Neural cell (in vitro differentiated cells): ENCODE measurements at regions not wholly inside any gene's neighbourhood (a gene's known extent, or its start where the extent isn't known, plus 50 kb on each side); places are given as distances from the start of the nearest gene placed in this dataset.

Source experiments
- H2AFZ ChIP-seq: fragments of 200-600, 300-800 bp; sonication (generic), shearing (Covaris generic); 2 replicates; pipeline ENCODE4 v1.6.0; 2014; ENCODE audit warnings: low read depth, mild to moderate bottlenecking, antibody characterized with exemption, low read length, moderate library complexity
- H3F3A ChIP-seq: fragments of 200-600 bp; shearing (Covaris generic); 2 replicates; pipeline ENCODE4 v1.6.1; 2016; ENCODE audit warnings: mild to moderate bottlenecking, moderate library complexity, mixed read lengths, antibody characterized with exemption, low read length; ENCODE audit not compliant: insufficient read depth, poor library complexity, severe bottlenecking
- H3K27ac ChIP-seq: fragments of 200-600, 300-800 bp; sonication (generic), shearing (Covaris generic); 2 replicates; pipeline ENCODE4 v1.5.1; 2014; ENCODE audit warnings: mild to moderate bottlenecking, low read length, moderate library complexity
- H3K27me3 ChIP-seq: fragments of 300-800, 200-600 bp; sonication (generic), shearing (Covaris generic); 2 replicates; pipeline ENCODE4 v1.6.0; 2014; ENCODE audit warnings: mild to moderate bottlenecking, low read depth, low read length, moderate library complexity; ENCODE audit not compliant: insufficient read depth
- H3K36me3 ChIP-seq: fragments of 300-800, 200-600 bp; sonication (generic), shearing (Covaris generic); 2 replicates; pipeline ENCODE4 v1.5.1; 2014; ENCODE audit warnings: mild to moderate bottlenecking, antibody characterized with exemption, low read length, moderate library complexity; ENCODE audit not compliant: insufficient read depth
- H3K4me2 ChIP-seq: fragments of 300-800, 200-600 bp; sonication (generic), shearing (Covaris generic); 2 replicates; pipeline ENCODE4 v1.6.0; 2014; ENCODE audit warnings: mild to moderate bottlenecking, low read length
- H3K4me3 ChIP-seq: fragments of 300-800, 200-600 bp; sonication (generic), shearing (Covaris generic); 2 replicates; pipeline ENCODE4 v1.5.1; 2014; ENCODE audit warnings: mild to moderate bottlenecking, low read length, moderate library complexity
- H3K79me2 ChIP-seq: fragments of 200-600 bp; shearing (Covaris generic); replicated peaks from 2 replicates; pipeline ENCODE4 v1.6.0; 2014; ENCODE audit warnings: mild to moderate bottlenecking, low read length, moderate library complexity; ENCODE audit not compliant: insufficient read depth
- H3K9ac ChIP-seq: fragments of 300-800, 200-600 bp; sonication (generic), shearing (Covaris generic); 2 replicates; pipeline ENCODE4 v1.6.1; 2016; ENCODE audit warnings: mild to moderate bottlenecking, low read length, mixed read lengths
- H3K9me2 ChIP-seq: fragments of 200-600 bp; shearing (Covaris generic); 2 replicates; pipeline ENCODE4 v1.6.1; 2016; ENCODE audit warnings: mild to moderate bottlenecking, low read length, mixed read lengths; ENCODE audit not compliant: insufficient read depth
- H3K9me3 ChIP-seq: fragments of 200-600, 300-800 bp; sonication (generic), shearing (Covaris generic); 2 replicates; pipeline ENCODE4 v1.6.1; 2016; ENCODE audit warnings: mild to moderate bottlenecking, mixed run types, low read length, moderate library complexity, mixed read lengths
- H4K20me1 ChIP-seq: fragments of 200-600 bp; shearing (Covaris generic); 2 replicates; pipeline ENCODE4 v1.6.1; 2016; ENCODE audit warnings: mild to moderate bottlenecking, mixed run types; ENCODE audit not compliant: insufficient read depth
- EP300 ChIP-seq: fragments of 450-650 bp; conservative IDR thresholded peaks from 2 replicates; pipeline ENCODE4 v1.6.1; 2014; ENCODE audit warnings: antibody characterized with exemption, mild to moderate bottlenecking, moderate library complexity; ENCODE audit not compliant: poor library complexity, severe bottlenecking
- EZH2 ChIP-seq: fragments of 200-600, 300-800 bp; shearing (Covaris generic), sonication (generic); IDR thresholded peaks from 2 replicates; pipeline ENCODE4 v1.6.1; 2014; ENCODE audit warnings: antibody characterized with exemption, low read length, borderline replicate concordance, mild to moderate bottlenecking; ENCODE audit not compliant: insufficient read depth, poor library complexity, severe bottlenecking
- MXI1 ChIP-seq: fragments of 450-650 bp; conservative IDR thresholded peaks from 2 replicates; pipeline ENCODE4 v1.6.1; 2014; ENCODE audit warnings: antibody characterized with exemption, mild to moderate bottlenecking; ENCODE audit not compliant: poor library complexity, severe bottlenecking
- POLR2AphosphoS5 ChIP-seq: IDR thresholded peaks from 2 replicates; pipeline ENCODE4 v1.6.1; 2012
- RAD21 ChIP-seq: fragments of 450-650 bp; conservative IDR thresholded peaks from 2 replicates; pipeline ENCODE4 v1.6.1; 2014; ENCODE audit warnings: antibody characterized with exemption, mild to moderate bottlenecking, moderate library complexity
- SMC3 ChIP-seq: fragments of 450-650 bp; conservative IDR thresholded peaks from 2 replicates; pipeline ENCODE4 v1.6.1; 2014; ENCODE audit warnings: antibody characterized with exemption, mild to moderate bottlenecking, moderate library complexity; ENCODE audit not compliant: poor library complexity
- TAF1 ChIP-seq: IDR thresholded peaks from 2 replicates; pipeline ENCODE4 v1.6.1; 2012; ENCODE audit warnings: low read depth
- TF ChIP-seq, protein P1 (sequence below): IDR thresholded peaks from 2 replicates; pipeline ENCODE4 v1.6.1; 2012; ENCODE audit warnings: borderline replicate concordance
- TF ChIP-seq, protein P2 (sequence below): fragments of 450-650 bp; IDR thresholded peaks from 2 replicates; pipeline ENCODE4 v1.5.1; 2014; ENCODE audit warnings: antibody characterized with exemption, mild to moderate bottlenecking, moderate library complexity; ENCODE audit not compliant: poor library complexity, severe bottlenecking

DNA sequence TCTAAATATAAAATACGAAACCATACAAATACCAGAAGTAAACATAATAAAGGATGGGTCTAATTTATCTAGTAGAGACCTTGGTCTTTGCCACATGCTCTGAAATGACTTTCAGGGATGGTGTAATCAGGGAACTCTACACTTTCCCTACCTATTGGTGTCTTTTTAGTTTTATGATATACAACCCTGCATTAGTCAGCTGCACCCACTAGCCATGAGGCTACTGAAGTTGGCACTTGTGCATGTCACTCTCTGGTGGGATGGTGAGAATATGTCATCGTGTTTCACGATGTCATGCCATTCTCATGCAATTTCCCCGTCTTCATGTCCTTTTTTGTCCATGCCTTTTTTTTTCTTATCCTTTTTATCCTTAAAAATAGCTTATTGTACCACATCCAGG is 234.9 kb upstream of the ACTBL2 start:
- H3K9ac ChIP-seq, result no peak overlapping the region
- H3K9me2 ChIP-seq, result no peaks in the 10 kb centered on the region
- H3K36me3 ChIP-seq, result no peaks in the 10 kb centered on the region
- H3K27ac ChIP-seq, result no peak overlapping the region
- TF ChIP-seq EZH2 (no peak), SMC3 (no peak), RAD21 (no peak), EP300 (no peak), TAF1 (no peak), MXI1 (no peak), POLR2AphosphoS5 (no peak)
- TF ChIP-seq, protein P1, sequence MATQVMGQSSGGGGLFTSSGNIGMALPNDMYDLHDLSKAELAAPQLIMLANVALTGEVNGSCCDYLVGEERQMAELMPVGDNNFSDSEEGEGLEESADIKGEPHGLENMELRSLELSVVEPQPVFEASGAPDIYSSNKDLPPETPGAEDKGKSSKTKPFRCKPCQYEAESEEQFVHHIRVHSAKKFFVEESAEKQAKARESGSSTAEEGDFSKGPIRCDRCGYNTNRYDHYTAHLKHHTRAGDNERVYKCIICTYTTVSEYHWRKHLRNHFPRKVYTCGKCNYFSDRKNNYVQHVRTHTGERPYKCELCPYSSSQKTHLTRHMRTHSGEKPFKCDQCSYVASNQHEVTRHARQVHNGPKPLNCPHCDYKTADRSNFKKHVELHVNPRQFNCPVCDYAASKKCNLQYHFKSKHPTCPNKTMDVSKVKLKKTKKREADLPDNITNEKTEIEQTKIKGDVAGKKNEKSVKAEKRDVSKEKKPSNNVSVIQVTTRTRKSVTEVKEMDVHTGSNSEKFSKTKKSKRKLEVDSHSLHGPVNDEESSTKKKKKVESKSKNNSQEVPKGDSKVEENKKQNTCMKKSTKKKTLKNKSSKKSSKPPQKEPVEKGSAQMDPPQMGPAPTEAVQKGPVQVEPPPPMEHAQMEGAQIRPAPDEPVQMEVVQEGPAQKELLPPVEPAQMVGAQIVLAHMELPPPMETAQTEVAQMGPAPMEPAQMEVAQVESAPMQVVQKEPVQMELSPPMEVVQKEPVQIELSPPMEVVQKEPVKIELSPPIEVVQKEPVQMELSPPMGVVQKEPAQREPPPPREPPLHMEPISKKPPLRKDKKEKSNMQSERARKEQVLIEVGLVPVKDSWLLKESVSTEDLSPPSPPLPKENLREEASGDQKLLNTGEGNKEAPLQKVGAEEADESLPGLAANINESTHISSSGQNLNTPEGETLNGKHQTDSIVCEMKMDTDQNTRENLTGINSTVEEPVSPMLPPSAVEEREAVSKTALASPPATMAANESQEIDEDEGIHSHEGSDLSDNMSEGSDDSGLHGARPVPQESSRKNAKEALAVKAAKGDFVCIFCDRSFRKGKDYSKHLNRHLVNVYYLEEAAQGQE, result no peak
- TF ChIP-seq, protein P2, sequence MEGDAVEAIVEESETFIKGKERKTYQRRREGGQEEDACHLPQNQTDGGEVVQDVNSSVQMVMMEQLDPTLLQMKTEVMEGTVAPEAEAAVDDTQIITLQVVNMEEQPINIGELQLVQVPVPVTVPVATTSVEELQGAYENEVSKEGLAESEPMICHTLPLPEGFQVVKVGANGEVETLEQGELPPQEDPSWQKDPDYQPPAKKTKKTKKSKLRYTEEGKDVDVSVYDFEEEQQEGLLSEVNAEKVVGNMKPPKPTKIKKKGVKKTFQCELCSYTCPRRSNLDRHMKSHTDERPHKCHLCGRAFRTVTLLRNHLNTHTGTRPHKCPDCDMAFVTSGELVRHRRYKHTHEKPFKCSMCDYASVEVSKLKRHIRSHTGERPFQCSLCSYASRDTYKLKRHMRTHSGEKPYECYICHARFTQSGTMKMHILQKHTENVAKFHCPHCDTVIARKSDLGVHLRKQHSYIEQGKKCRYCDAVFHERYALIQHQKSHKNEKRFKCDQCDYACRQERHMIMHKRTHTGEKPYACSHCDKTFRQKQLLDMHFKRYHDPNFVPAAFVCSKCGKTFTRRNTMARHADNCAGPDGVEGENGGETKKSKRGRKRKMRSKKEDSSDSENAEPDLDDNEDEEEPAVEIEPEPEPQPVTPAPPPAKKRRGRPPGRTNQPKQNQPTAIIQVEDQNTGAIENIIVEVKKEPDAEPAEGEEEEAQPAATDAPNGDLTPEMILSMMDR, result no peak
- no peaks in the 10 kb centered on the region for H3K79me2 ChIP-seq
- H4K20me1 ChIP-seq, result no peaks in the 10 kb centered on the region
- no peak overlapping the region for H3K4me3 ChIP-seq
- no peaks in the 10 kb centered on the region for H3K9me3 ChIP-seq
- H3F3A ChIP-seq, result no peaks in the 10 kb centered on the region
- H3K27me3 ChIP-seq, result no peaks in the 10 kb centered on the region
- H2AFZ ChIP-seq, result no peak overlapping the region
- H3K4me2 ChIP-seq, result no peak overlapping the region

DNA sequence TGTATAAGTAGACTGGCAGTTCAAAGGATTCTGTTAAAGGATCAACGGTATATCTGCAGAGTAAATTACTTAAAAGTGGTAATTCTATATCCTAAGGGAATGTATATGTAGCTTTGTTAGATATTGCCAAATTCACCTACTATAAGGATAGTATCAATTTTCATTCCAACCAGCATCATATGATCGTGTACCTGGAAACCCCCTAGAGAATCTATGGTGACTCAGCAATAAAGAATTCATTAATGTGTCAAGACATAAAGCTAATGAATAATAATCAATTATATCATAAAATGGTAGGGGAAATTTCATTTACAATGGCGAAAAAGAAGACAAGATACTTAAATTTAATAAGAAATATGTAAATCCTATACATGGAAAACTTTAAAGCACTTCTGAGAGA is 234.1 kb upstream of the ACTBL2 start:
- Histone ChIP-seq H3K27ac (no peak overlapping the region), H3K4me2 (no peak overlapping the region), H3K4me3 (no peak overlapping the region), H4K20me1 (no peaks in the 10 kb centered on the region), H3K79me2 (no peaks in the 10 kb centered on the region), H3K9ac (no peak overlapping the region), H3K36me3 (no peaks in the 10 kb centered on the region), H2AFZ (no peak overlapping the region), H3F3A (no peaks in the 10 kb centered on the region), H3K9me2 (no peaks in the 10 kb centered on the region), H3K9me3 (no peaks in the 10 kb centered on the region), H3K27me3 (no peaks in the 10 kb centered on the region)
- TF ChIP-seq EP300, result no peak
- TF ChIP-seq MXI1, result no peak
- no peak for TF ChIP-seq RAD21
- TF ChIP-seq, protein P1, result no peak
- TF ChIP-seq EZH2, result no peak
- TF ChIP-seq, protein P2, result no peak
- no peak for TF ChIP-seq POLR2AphosphoS5
